Neural progenitor cell (in vitro differentiated cells): ENCODE measurements at regions not wholly inside any gene's neighbourhood (a gene's known extent, or its start where the extent isn't known, plus 50 kb on each side); places are given as distances from the start of the nearest gene placed in this dataset.

ENCODE experiments used
- DNase-seq: peaks from one replicate; pipeline ENCODE4 v3.0.0-alpha.2; 2016; ENCODE audit warnings: low spot score
- H2AFZ ChIP-seq: fragments of 200-600 bp; sonication (generic); replicated peaks from 2 replicates; pipeline ENCODE4 v1.6.1; 2016; ENCODE audit warnings: antibody characterized with exemption
- H3F3A ChIP-seq: fragments of 200-600 bp; sonication (generic); 2 replicates; pipeline ENCODE4 v1.6.1; 2016; ENCODE audit warnings: antibody characterized with exemption, low read depth
- H3K27ac ChIP-seq: fragments of 200-600 bp; sonication (generic); 2 replicates; pipeline ENCODE4 v1.5.1; 2016; ENCODE audit warnings: mild to moderate bottlenecking
- H3K27me3 ChIP-seq: fragments of 200-600 bp; sonication (generic); 2 replicates; pipeline ENCODE4 v1.6.1; 2016; ENCODE audit warnings: mild to moderate bottlenecking, moderate library complexity
- H3K36me3 ChIP-seq: fragments of 200-600 bp; sonication (generic); 2 replicates; pipeline ENCODE4 v1.5.1; 2016
- H3K4me1 ChIP-seq: fragments of 200-600 bp; sonication (generic); 2 replicates; pipeline ENCODE4 v1.6.1; 2016; ENCODE audit warnings: mixed run types
- H3K4me2 ChIP-seq: fragments of 200-600 bp; sonication (generic); 2 replicates; pipeline ENCODE4 v1.6.1; 2016
- H3K4me3 ChIP-seq: fragments of 200-600 bp; sonication (generic); 2 replicates; pipeline ENCODE4 v1.5.1; 2016
- H3K79me2 ChIP-seq: fragments of 200-600 bp; sonication (generic); 2 replicates; pipeline ENCODE4 v1.6.1; 2016; ENCODE audit warnings: low read depth
- H3K9ac ChIP-seq: fragments of 200-600 bp; sonication (generic); 2 replicates; pipeline ENCODE4 v1.6.1; 2016
- H3K9me3 ChIP-seq: fragments of 200-600 bp; sonication (generic); 2 replicates; pipeline ENCODE4 v1.5.1; 2016; ENCODE audit warnings: low read depth
- H4K20me1 ChIP-seq: fragments of 200-600 bp; sonication (generic); 2 replicates; pipeline ENCODE4 v1.6.1; 2016; ENCODE audit warnings: low read depth
- H3K27ac Mint-ChIP-seq: 3 replicates; pipeline ENCODE4 v1.8.0; 2021; ENCODE audit warnings: mixed read lengths
- H3K27me3 Mint-ChIP-seq: 2 replicates; pipeline ENCODE4 v1.8.0; 2022; ENCODE audit warnings: low read depth, mild to moderate bottlenecking, inconsistent platforms, moderate library complexity, mixed read lengths; ENCODE audit not compliant: insufficient read depth
- H3K36me3 Mint-ChIP-seq: 3 replicates; pipeline ENCODE4 v1.8.0; 2021; ENCODE audit warnings: mixed read lengths
- H3K4me1 Mint-ChIP-seq: 3 replicates; pipeline ENCODE4 v1.8.0; 2021; ENCODE audit warnings: mixed read lengths
- H3K4me3 Mint-ChIP-seq: 3 replicates; pipeline ENCODE4 v1.8.0; 2021; ENCODE audit warnings: mild to moderate bottlenecking, moderate library complexity, mixed read lengths
- H3K9me3 Mint-ChIP-seq: 3 replicates; pipeline ENCODE4 v1.8.0; 2020; ENCODE audit warnings: mixed read lengths
- CTCF ChIP-seq: fragments of 200-600 bp; sonication (generic); IDR thresholded peaks from 2 replicates; pipeline ENCODE4 v1.5.1; 2017; ENCODE audit warnings: antibody characterized with exemption, mild to moderate bottlenecking
- EZH2 ChIP-seq: fragments of 200-600 bp; sonication (generic); IDR thresholded peaks from 2 replicates; pipeline ENCODE4 v1.6.1; 2017; ENCODE audit warnings: antibody characterized with exemption, mild to moderate bottlenecking, moderate library complexity
- EZH2phosphoT487 ChIP-seq: fragments of 200-600 bp; sonication (generic); IDR thresholded peaks from 2 replicates; pipeline ENCODE4 v1.6.1; 2017; ENCODE audit warnings: antibody characterized with exemption

- no peak overlapping the region for H3K27ac ChIP-seq
- Mint-ChIP-seq H3K27me3 (no peaks in the 10 kb centered on the region), H3K4me3 (no peak overlapping the region), H3K9me3 (peaks cover 4% of the 10 kb centered on the region), H3K4me1 (peaks cover 4% of the 10 kb centered on the region), H3K27ac (no peak overlapping the region), H3K36me3 (no peaks in the 10 kb centered on the region)
- no peaks in the 10 kb centered on the region for H3F3A ChIP-seq
- no peak overlapping the region for H3K9ac ChIP-seq
- H3K4me2 ChIP-seq, result no peak overlapping the region
- H3K4me3 ChIP-seq, result no peak overlapping the region
- TF ChIP-seq EZH2phosphoT487 (no peak), EZH2 (no peak), CTCF (no peak)
- no peaks in the 10 kb centered on the region for H3K36me3 ChIP-seq
- H4K20me1 ChIP-seq, result no peaks in the 10 kb centered on the region
- H3K79me2 ChIP-seq, result no peaks in the 10 kb centered on the region
- peak overlapping the region; percentile 67 for H2AFZ ChIP-seq
- peaks cover 26% of the 10 kb centered on the region for H3K27me3 ChIP-seq
- no peak for DNase-seq
- H3K4me1 ChIP-seq, result no peaks in the 10 kb centered on the region
- no peaks in the 10 kb centered on the region for H3K9me3 ChIP-seq
Observed at GRCh38 chr17:34199454-34199853, 55.6 kb upstream of the CCL2 start.

- peaks cover 26% of the 10 kb centered on the region for H3K27me3 ChIP-seq
- no peak overlapping the region for H3K4me2 ChIP-seq
- no peak overlapping the region for H3K4me3 ChIP-seq
- no peak overlapping the region for H3K4me3 Mint-ChIP-seq
- no peaks in the 10 kb centered on the region for H4K20me1 ChIP-seq
- no peaks in the 10 kb centered on the region for H3K36me3 Mint-ChIP-seq
- H3K9me3 Mint-ChIP-seq, result peaks cover 5% of the 10 kb centered on the region
- no peaks in the 10 kb centered on the region for H3K9me3 ChIP-seq
- DNase-seq, result peak; percentile 90
- TF ChIP-seq CTCF, result peak; percentile 100
- no peak for TF ChIP-seq EZH2phosphoT487
- H3K4me1 Mint-ChIP-seq, result peaks cover 4% of the 10 kb centered on the region
- H3K9ac ChIP-seq, result no peak overlapping the region
- no peaks in the 10 kb centered on the region for H3F3A ChIP-seq
- H3K27ac ChIP-seq, result no peak overlapping the region
- H3K27ac Mint-ChIP-seq, result no peak overlapping the region
- H3K4me1 ChIP-seq, result no peaks in the 10 kb centered on the region
- H3K79me2 ChIP-seq, result no peaks in the 10 kb centered on the region
- H2AFZ ChIP-seq, result peak overlapping the region; percentile 67
- peaks cover 3% of the 10 kb centered on the region for H3K27me3 Mint-ChIP-seq
- H3K36me3 ChIP-seq, result no peaks in the 10 kb centered on the region
Observed at GRCh38 chr17:34199932-34200534, 55.1 kb upstream of the CCL2 start.

DNA sequence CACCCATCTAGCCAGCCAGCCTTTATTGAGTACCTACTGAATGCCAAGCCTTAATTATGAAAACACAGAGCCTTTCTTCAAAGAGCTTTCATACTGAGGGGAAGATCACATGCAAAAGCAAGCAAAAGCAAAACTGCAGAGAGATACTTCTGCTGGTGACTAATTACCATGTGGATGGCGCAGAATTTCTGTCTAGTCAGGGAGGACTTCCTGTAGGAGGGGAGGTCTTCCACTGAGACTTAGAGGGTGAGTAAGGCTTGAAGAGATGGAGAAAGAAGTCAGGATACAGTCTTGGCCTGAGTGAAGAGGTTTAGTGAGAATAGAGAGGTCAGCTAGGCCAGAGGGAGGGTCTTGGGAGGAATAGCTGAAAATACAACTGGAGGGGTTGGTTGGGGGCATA lies 53.9 kb upstream of the CCL2 start:
- Mint-ChIP-seq H3K27ac (no peak overlapping the region), H3K36me3 (no peaks in the 10 kb centered on the region), H3K27me3 (peaks cover 10% of the 10 kb centered on the region), H3K4me1 (peaks cover 4% of the 10 kb centered on the region), H3K4me3 (no peak overlapping the region), H3K9me3 (peaks cover 7% of the 10 kb centered on the region)
- Histone ChIP-seq H3K9me3 (no peaks in the 10 kb centered on the region), H4K20me1 (no peaks in the 10 kb centered on the region), H3K27me3 (peaks cover 26% of the 10 kb centered on the region), H3F3A (no peaks in the 10 kb centered on the region), H2AFZ (no peak overlapping the region), H3K27ac (no peak overlapping the region), H3K79me2 (no peaks in the 10 kb centered on the region), H3K4me1 (no peaks in the 10 kb centered on the region), H3K4me2 (no peak overlapping the region), H3K36me3 (no peaks in the 10 kb centered on the region), H3K9ac (no peak overlapping the region), H3K4me3 (no peak overlapping the region)
- TF ChIP-seq EZH2 (no peak), CTCF (no peak), EZH2phosphoT487 (no peak)
- no peak for DNase-seq
